ENCODE measurements at regions not wholly inside any gene's neighbourhood (a gene's known extent, or its start where the extent isn't known, plus 50 kb on each side); places are given as distances from the start of the nearest gene placed in this dataset.

DNA sequence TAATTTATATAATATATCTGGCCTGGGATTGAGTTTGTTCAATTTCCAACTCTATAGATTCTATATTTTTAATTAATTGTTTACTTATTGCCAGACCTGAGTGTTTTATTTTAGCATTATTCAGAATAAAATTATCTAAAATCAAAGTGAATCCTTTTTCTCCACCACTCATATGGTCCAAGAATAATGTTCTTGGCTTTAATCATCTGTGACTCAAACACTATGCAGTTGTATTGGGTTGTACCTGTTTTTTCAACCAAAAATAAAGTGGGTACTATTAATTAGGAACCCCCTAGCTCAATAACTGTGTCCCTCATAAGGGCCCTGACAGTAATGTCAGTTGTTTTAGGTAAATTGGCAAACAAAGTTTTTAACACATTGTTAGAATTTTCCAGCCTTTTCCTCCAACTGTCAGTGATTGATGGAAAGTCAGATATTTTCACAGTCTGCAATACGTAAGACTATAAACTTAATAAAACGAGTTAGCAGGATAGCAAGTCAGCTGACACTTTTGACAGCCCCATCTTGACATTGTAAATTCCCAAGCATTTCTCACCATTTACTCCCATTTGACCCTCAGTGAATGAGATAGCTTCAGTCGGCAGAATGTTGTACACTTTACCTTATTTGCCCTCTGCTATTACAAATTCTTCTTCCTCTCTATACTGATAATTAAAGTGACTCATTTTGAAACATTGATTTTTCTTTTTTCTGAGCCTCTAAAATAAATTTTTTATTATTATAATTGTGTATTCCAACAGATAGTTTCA is 587.4 kb downstream of the METTL4 start:
- DNase-seq, result no peak

- no peak for DNase-seq
These were observed 577.4 kb downstream of the METTL4 start for GRCh38 chr18:1993866-1994265.

GRCh38 chr18:1994471-1994870 is 576.8 kb downstream of the METTL4 start:
- no peak for DNase-seq

DNA sequence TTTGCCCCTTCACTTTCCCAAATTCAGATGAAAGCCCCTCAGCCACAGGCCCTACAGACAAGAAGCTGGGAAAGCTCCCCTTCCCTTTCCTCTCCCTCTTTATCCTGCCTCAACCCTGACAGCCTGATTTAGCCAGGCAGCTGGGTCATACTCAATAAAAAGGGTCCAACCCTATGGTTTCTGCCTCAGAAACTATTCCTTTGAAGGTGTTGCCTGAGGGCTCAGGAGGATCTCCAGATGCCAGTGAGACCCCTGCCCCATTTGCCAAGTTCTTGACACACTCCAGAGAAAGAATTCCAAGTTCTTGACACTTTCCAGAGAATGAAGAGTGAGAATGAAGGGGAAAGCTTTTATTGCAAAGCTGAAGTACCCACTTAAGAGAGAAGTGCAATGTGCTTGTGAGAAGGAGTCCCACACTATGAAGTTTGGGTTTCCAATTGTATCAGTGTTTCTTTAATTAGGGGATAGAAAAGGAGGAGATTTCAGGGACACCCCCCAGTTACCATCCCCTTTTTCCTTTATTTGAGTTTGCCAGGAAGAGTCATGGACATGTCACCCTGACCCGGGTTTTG is 576.2 kb downstream of the METTL4 start:
- no peak for DNase-seq

DNA sequence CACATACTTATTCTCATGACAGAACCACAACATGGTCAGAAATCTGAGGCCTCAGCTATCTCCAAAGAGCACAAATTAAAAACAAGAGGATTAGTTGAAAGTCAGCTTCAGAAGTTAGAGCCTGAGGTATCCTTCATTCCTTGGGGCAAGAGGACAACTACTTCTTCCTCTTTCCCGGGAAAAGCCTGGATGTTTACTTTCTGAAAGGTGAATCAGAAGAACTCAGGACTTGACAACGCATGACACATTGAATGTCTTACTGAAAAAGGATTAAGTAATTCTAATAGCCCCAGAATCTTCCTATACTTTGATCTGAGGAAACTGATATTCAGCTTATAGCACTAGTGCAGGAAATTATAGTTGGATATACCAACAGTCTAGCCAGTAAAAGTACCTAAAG is 573.2 kb downstream of the METTL4 start:
- no peak for DNase-seq

- DNase-seq, result no peak
These were observed 571.9 kb downstream of the METTL4 start for GRCh38 chr18:1999387-1999786.

- no peak for DNase-seq
These were observed 569.2 kb downstream of the METTL4 start for GRCh38 chr18:2002151-2002550.

GRCh38 chr18:2002604-2003003 is 568.7 kb downstream of the METTL4 start:
- no peak for DNase-seq

- DNase-seq, result no peak
These were observed 561.2 kb downstream of the METTL4 start for GRCh38 chr18:2009942-2010697.

DNA sequence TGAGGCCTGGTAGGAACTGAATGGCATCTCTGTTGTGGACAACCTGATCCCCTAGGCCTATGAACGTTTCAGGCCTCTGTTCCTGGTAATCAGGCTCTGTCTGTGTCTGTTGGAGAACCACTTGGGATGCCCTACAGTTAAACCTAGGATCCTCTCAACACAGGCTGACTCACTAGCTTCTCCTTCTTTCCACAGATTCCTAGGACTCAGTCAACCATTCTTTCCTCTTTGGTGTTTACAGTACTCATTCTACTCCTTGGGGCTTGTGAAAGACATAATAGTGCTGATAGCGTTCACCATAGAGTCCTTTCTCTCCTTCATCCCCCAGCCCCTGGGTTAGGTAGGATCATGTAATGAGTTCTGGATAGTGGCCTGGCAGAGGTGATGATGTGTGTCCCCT is 544.3 kb downstream of the METTL4 start:
- DNase-seq, result no peak

DNA sequence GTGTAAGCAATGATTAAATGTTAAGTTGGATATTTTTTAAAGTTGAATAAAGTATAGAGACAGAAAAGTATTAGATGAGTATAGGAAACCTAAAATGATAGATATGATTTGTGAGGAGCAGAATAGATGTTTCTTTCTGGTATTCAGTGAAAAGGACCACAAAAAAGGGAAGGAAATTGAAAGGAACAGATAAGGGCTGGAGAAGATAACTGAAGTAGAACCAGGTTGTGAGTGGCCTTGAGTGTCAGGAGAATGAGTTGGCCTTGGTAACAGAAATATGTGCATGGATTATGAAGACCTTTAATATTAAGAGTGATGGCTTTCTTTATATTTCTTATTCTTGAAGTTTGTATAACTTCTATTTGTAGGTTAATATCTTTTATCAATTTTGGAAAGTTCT is 543.5 kb downstream of the METTL4 start:
- no peak for DNase-seq

DNA sequence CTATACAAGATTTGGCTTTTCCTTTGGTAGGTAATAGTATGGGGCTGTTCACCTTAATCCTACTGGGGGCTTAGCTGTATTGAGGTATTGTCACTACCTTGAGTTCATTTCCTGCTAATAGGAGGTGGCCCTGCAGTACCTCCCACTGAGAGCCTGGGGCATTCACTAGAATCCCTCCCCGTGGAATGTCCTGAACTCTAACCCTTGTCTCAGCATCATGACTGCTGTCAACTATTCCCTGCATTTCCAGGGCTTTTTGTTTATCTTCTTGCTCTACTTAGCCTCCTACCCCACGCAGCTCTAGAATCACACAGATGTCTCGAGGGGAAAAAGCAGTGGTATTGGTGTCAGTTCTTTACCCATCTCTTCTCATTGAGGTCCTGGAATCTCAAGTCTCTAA is 542.3 kb downstream of the METTL4 start:
- no peak for DNase-seq

GRCh38 chr18:2030647-2031046 is 540.7 kb downstream of the METTL4 start:
- DNase-seq, result no peak

DNA sequence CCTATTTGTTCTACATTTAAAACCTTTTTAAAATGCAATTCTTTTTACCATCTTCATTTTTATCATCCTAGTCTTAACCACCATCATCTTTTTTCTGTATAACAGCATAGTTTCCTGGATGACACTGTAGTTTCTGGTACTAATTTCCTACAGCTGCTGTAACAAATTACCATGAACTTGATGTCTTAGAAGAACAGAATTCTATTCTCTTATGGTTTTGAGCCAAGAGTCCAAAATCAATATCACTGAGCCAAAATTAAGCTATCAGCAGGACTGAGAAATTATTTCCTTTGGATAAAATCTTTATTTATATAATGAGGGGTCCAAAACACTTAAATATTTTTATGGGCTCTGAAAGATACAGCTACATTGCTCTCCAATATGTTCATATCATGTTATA is 539.3 kb downstream of the METTL4 start:
- no peak for DNase-seq

- no peak for DNase-seq
These were observed 536.2 kb downstream of the METTL4 start for GRCh38 chr18:2035056-2035455.

DNA sequence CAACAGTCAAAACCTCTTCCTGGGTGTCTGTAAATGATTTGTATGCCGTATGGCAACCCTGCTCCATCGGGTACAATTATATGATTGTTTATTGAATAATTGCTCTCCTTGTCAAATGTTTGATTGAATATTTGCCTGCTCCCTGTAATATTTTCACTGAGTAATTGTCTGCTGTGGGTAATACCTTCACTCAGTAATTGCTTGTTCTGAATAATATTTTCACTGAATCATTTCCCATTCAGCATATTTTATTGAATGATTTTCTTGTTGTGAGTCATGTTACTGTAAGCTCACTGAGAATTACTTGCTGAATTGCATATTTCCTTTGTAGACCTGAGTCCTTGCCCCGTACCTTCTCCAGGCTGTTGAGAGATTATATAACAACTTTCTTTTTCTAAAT is 535.2 kb downstream of the METTL4 start:
- no peak for DNase-seq

- DNase-seq, result no peak
These were observed 531.0 kb downstream of the METTL4 start for GRCh38 chr18:2040279-2040678.

GRCh38 chr18:2049986-2050385 is 521.3 kb downstream of the METTL4 start:
- DNase-seq, result no peak

GRCh38 chr18:2050702-2051201 is 520.6 kb downstream of the METTL4 start:
- DNase-seq, result no peak

- no peak for DNase-seq
These were observed 517.7 kb downstream of the METTL4 start for GRCh38 chr18:2053490-2054089.

GRCh38 chr18:2059336-2059735 is 512.0 kb downstream of the METTL4 start:
- no peak for DNase-seq

DNA sequence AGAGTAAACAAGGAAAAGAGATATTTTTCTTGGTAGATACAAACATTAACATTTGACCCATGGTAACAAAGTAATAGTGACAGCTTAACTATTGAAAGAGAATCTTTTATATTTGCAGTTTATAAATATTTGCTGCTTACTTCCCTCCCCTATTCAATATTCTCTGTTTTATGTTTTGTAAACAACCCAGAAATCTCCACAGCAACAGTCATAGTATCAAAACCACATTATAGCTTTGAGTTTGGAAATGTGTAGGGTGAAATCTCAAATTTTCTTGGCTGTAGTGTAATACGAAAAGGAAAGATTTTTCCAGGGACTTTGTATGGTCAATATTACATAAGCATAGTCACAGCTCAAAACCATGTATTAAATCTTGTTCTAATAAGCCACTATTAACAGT is 511.2 kb downstream of the METTL4 start:
- no peak for DNase-seq

DNA sequence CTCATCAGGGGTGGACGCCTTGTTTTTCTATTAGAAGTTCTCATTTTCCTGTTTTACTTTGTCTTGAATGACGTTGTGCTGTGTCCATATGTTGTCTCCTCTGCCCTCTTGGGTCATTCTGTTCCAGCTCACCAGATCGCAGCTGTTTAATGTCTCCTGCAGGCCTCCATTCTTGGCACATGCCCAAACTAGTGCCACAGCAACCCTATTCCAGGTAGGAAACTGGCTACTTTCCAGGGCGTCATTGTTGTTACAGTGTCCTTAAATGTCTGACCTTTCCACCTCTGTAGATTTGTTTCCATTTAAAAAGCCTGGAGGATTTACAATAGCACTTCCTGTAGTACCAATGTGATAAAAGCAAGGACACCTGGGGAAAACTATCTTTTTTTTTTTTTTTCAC is 500.7 kb downstream of the METTL4 start:
- no peak for DNase-seq

- DNase-seq, result no peak
These were observed 495.8 kb downstream of the METTL4 start for GRCh38 chr18:2075499-2075898.
